Astrocyte of the cerebellum (primary cell): ENCODE measurements at regions not wholly inside any gene's neighbourhood (a gene's known extent, or its start where the extent isn't known, plus 50 kb on each side); places are given as distances from the start of the nearest gene placed in this dataset.

Experiments
- DNase-seq: peaks from one replicate; pipeline ENCODE4 v3.0.0-alpha.2; 2011; ENCODE audit warnings: low read depth
- H3K4me3 ChIP-seq: 2 replicates; pipeline ENCODE4 v1.5.1; 2011; ENCODE audit warnings: mild to moderate bottlenecking, low read depth, low read length, moderate library complexity
- CTCF ChIP-seq: IDR thresholded peaks from 2 replicates; pipeline ENCODE4 v1.5.1; 2012; ENCODE audit warnings: low read length, low read depth, moderate library complexity, mild to moderate bottlenecking; ENCODE audit errors: missing control alignments
- in situ Hi-C: cut with HindIII; loops from 2 replicates; pipeline ENCODE4 v1.10.0; 2017; ENCODE audit warnings: low sequenced_read_pairs

- no peak overlapping the region for H3K4me3 ChIP-seq
- in situ Hi-C loops, result no loop called here
- no peak for TF ChIP-seq CTCF
- DNase-seq, result no peak
Measured at GRCh38 chrX:14411326-14411725, 118.0 kb upstream of the GLRA2 start.

GRCh38 chrX:14409341-14409740, 120.0 kb upstream of the GLRA2 start:
- no peak for DNase-seq
- no peak overlapping the region for H3K4me3 ChIP-seq
- TF ChIP-seq CTCF, result no peak
- in situ Hi-C loops, result no loop called here

- no peak for DNase-seq
- H3K4me3 ChIP-seq, result no peak overlapping the region
- TF ChIP-seq CTCF, result no peak
- in situ Hi-C loops, result no loop called here
Measured at GRCh38 chrX:14406225-14406624, 123.1 kb upstream of the GLRA2 start.

GRCh38 chrX:14398725-14399124, 130.6 kb upstream of the GLRA2 start:
- TF ChIP-seq CTCF, result no peak
- in situ Hi-C loops, result no loop called here
- no peak for DNase-seq
- no peak overlapping the region for H3K4me3 ChIP-seq

GRCh38 chrX:14389682-14390081, 139.7 kb upstream of the GLRA2 start:
- TF ChIP-seq CTCF, result no peak
- in situ Hi-C loops, result no loop called here
- no peak overlapping the region for H3K4me3 ChIP-seq
- no peak for DNase-seq

- in situ Hi-C loops, result no loop called here
- DNase-seq, result no peak
- H3K4me3 ChIP-seq, result no peak overlapping the region
- no peak for TF ChIP-seq CTCF
Measured at GRCh38 chrX:14386981-14387380, 142.4 kb upstream of the GLRA2 start.

GRCh38 chrX:14380044-14380443, 149.3 kb upstream of the GLRA2 start:
- no peak for DNase-seq
- no peak overlapping the region for H3K4me3 ChIP-seq
- in situ Hi-C loops, result no loop called here
- no peak for TF ChIP-seq CTCF
